Endothelial cell of umbilical vein (primary cell): ENCODE measurements at regions not wholly inside any gene's neighbourhood (a gene's known extent, or its start where the extent isn't known, plus 50 kb on each side); places are given as distances from the start of the nearest gene placed in this dataset.

Source experiments
- BruUV-seq: library from RNA; stranded (reverse); fragments of 400-500 nt; replicated peaks from 2 replicates; lab custom pipeline; 2021; lab: Mats Ljungman, UMichigan
- CTCF ChIA-PET: fragments of 300-600, 350-600 bp; sonication (Branson Sonifier 250); formaldehyde crosslinking; loops from one replicate; lab custom pipeline; 2021; ENCODE audit warnings: antibody characterized with exemption, inconsistent platforms; lab: Charles Lee
- POLR2A ChIA-PET: fragments of 300-600, 350-600 bp; sonication (Branson Sonifier 250); formaldehyde crosslinking; loops from one replicate; lab custom pipeline; 2021; ENCODE audit warnings: antibody characterized with exemption, inconsistent platforms; lab: Charles Lee
- DNase-seq: peaks from one replicate; pipeline ENCODE4 v3.0.0-alpha.2; 2011; ENCODE audit warnings: low read depth, low spot score
- FAIRE-seq: peaks from 2 replicates; lab custom pipeline; 2011; peaks lifted over from hg19 to GRCh38; lab: Jason Lieb, UNC
- H2AFZ ChIP-seq: 2 replicates; pipeline ENCODE4 v1.6.0; 2012; ENCODE audit warnings: low read depth, low read length, control low read depth, inconsistent platforms
- H3K27ac ChIP-seq: 2 replicates; pipeline ENCODE4 v1.5.1; 2011; ENCODE audit warnings: low read depth, mild to moderate bottlenecking, control low read depth, low read length, moderate library complexity; ENCODE audit not compliant: insufficient read depth
- H3K27me3 ChIP-seq, 2 experiments: 2 replicates each; pipeline versions ENCODE4 v1.6.0 to v1.6.1; 2011; ENCODE audit warnings: low read length in 2 of 2, mixed read lengths in 1 of 2; ENCODE audit not compliant: control insufficient read depth in 2 of 2, insufficient read depth in 2 of 2
- H3K36me3 ChIP-seq, 2 experiments: 2 replicates in 1 of 2; 3 replicates in 1 of 2; pipeline ENCODE4 v1.5.1; 2011; ENCODE audit warnings: low read length in 2 of 2, mild to moderate bottlenecking in 1 of 2, moderate library complexity in 1 of 2; ENCODE audit not compliant: control insufficient read depth in 2 of 2, insufficient read depth in 2 of 2; ENCODE audit errors: extremely low read depth in 1 of 2
- H3K4me1 ChIP-seq: 3 replicates; pipeline ENCODE4 v1.5.1; 2011; ENCODE audit warnings: mild to moderate bottlenecking, low read length; ENCODE audit not compliant: control insufficient read depth, insufficient read depth; ENCODE audit errors: extremely low read depth
- H3K4me2 ChIP-seq: 2 replicates; pipeline ENCODE4 v1.6.1; 2011; ENCODE audit warnings: low read length, control low read depth, mixed read lengths; ENCODE audit not compliant: insufficient read depth
- H3K4me3 ChIP-seq, 3 experiments: fragments of 200-600 bp in 1 of 3; sonication (generic), shearing (Covaris generic) in 1 of 3; replicated peaks in 1 of 3; 2 replicates each; pipeline ENCODE4 v1.5.1; 2011 to 2016; ENCODE audit warnings: control low read depth in 3 of 3, low read length in 3 of 3, mild to moderate bottlenecking in 2 of 3, inconsistent platforms in 1 of 3, low read depth in 1 of 3, moderate library complexity in 1 of 3; ENCODE audit not compliant: insufficient read depth in 1 of 3
- H3K79me2 ChIP-seq: 2 replicates; pipeline ENCODE4 v1.6.0; 2012; ENCODE audit warnings: low read length, inconsistent platforms; ENCODE audit not compliant: control insufficient read depth, insufficient read depth
- H3K9ac ChIP-seq: replicated peaks from 2 replicates; pipeline ENCODE3; 2011; ENCODE audit warnings: low read length, control low read depth; ENCODE audit not compliant: insufficient read depth; ENCODE audit errors: extremely low read depth
- H3K9me1 ChIP-seq: replicated peaks from 3 replicates; pipeline ENCODE4 v1.6.0; 2011; ENCODE audit warnings: mild to moderate bottlenecking, low read length; ENCODE audit not compliant: control insufficient read depth, insufficient read depth; ENCODE audit errors: extremely low read depth
- H3K9me3 ChIP-seq: replicated peaks from 2 replicates; pipeline ENCODE4 v1.5.1; 2012; ENCODE audit warnings: low read length, inconsistent platforms; ENCODE audit not compliant: control insufficient read depth, insufficient read depth
- H4K20me1 ChIP-seq: replicated peaks from 2 replicates; pipeline ENCODE3; 2011; ENCODE audit warnings: mild to moderate bottlenecking, low read length; ENCODE audit not compliant: control insufficient read depth, insufficient read depth; ENCODE audit errors: extremely low read depth
- CTCF ChIP-seq, 2 donors: IDR thresholded peaks; 1 replicate in 1 of 2; 2 replicates in 1 of 2; pipeline ENCODE4 v1.5.1; 2011; ENCODE audit warnings: low read length in 2 of 2, mild to moderate bottlenecking in 2 of 2, moderate library complexity in 2 of 2, control low read depth in 1 of 2, inconsistent platforms in 1 of 2, low read depth in 1 of 2; ENCODE audit not compliant: insufficient read depth in 1 of 2; ENCODE audit errors: extremely low read depth in 1 of 2
- EZH2 ChIP-seq: IDR thresholded peaks from 2 replicates; pipeline ENCODE4 v1.6.1; 2012; ENCODE audit warnings: borderline replicate concordance, low read depth, mild to moderate bottlenecking, moderate library complexity, low read length, inconsistent platforms; ENCODE audit not compliant: severe bottlenecking
- FOS ChIP-seq: IDR thresholded peaks from 2 replicates; pipeline ENCODE4 v1.6.1; 2011; ENCODE audit warnings: mild to moderate bottlenecking, low read length, moderate library complexity, borderline replicate concordance; ENCODE audit not compliant: insufficient read depth
- GATA2 ChIP-seq: IDR thresholded peaks from 2 replicates; pipeline ENCODE4 v1.7.0; 2011; ENCODE audit warnings: low read depth, mild to moderate bottlenecking, moderate library complexity, mixed read lengths, low read length; ENCODE audit not compliant: insufficient read length, insufficient read depth
- JUN ChIP-seq: IDR thresholded peaks from 2 replicates; pipeline ENCODE4 v1.6.1; 2011; ENCODE audit warnings: borderline replicate concordance, low read depth; ENCODE audit not compliant: insufficient read length, insufficient read depth
- MAX ChIP-seq: IDR thresholded peaks from 2 replicates; pipeline ENCODE4 v1.6.1; 2011; ENCODE audit not compliant: insufficient read depth, insufficient read length
- MYC ChIP-seq: IDR thresholded peaks from one replicate; pipeline ENCODE4 v1.6.1; 2011; ENCODE audit warnings: mild to moderate bottlenecking, low read depth, low read length
- POLR2A ChIP-seq: IDR thresholded peaks from 2 replicates; pipeline ENCODE4 v1.6.1; 2012; ENCODE audit warnings: low read depth, mild to moderate bottlenecking, control low read depth, low read length
- POLR2AphosphoS5 ChIP-seq: IDR thresholded peaks from 2 replicates; pipeline ENCODE4 v1.6.1; 2012; ENCODE audit warnings: low read depth, mild to moderate bottlenecking, control low read depth, low read length, moderate library complexity; ENCODE audit not compliant: insufficient read depth
- dilution Hi-C: fragments of 300-500 bp; cut with MboI; formaldehyde crosslinking; loops from one replicate; pipeline ENCODE4 v1.15.0; 2019; ENCODE audit warnings: low sequenced_read_pairs; ENCODE audit not compliant: extremely low pct_ligation_motif_present
- intact Hi-C: fragments of 100-400 bp; cut with micrococcal nuclease; formaldehyde crosslinking; loops from one replicate; pipeline ENCODE4 v1.10.0; 2022

GRCh38 chr5:57613741-57614140 lies 131.1 kb upstream of the ACTBL2 start:
- FAIRE-seq: no peak

GRCh38 chr5:57611177-57611576 lies 128.6 kb upstream of the ACTBL2 start:
- H3K9me1 ChIP-seq: no peaks in the 10 kb centered on the region
- H3K4me2 ChIP-seq: no peak overlapping the region
- no peaks in the 10 kb centered on the region for H3K9me3 ChIP-seq
- intact Hi-C loops (no loop called here), dilution Hi-C loops (no loop called here)
- no peak overlapping the region for H2AFZ ChIP-seq
- ChIA-PET CTCF (interaction anchor here (0.6 to 1.8 kb wide), 3 partner anchors 9 to 1182 kb away, joined by 5 to 6 read pairs (median 5); no protein-coding TSS in a partner anchor), POLR2A (no interaction called here)
- BruUV-seq: no TSS peak
- no peaks in the 10 kb centered on the region for H3K36me3 ChIP-seq
- H4K20me1 ChIP-seq: no peaks in the 10 kb centered on the region
- TF ChIP-seq FOS (no peak), EZH2 (no peak), GATA2 (no peak), JUN (no peak), MYC (no peak), CTCF (IDR thresholded peaks at IDR 0.05; ENCODE audit: extremely low read depth in 1 of 2, insufficient read depth in 1 of 2, low read depth in 1 of 2, low read length in 2 of 2) (no peak), MAX (no peak), POLR2A (no peak), POLR2AphosphoS5 (no peak)
- no peak for DNase-seq
- FAIRE-seq: no peak
- no peak overlapping the region for H3K9ac ChIP-seq
- no peaks in the 10 kb centered on the region for H3K4me1 ChIP-seq
- no peak overlapping the region for H3K4me3 ChIP-seq
- no peaks in the 10 kb centered on the region for H3K27me3 ChIP-seq
- H3K27ac ChIP-seq: no peak overlapping the region
- no peaks in the 10 kb centered on the region for H3K79me2 ChIP-seq

More at GRCh38 chr5:57613741-57614140, 131.1 kb upstream of the ACTBL2 start:
- H3K9ac ChIP-seq: no peak overlapping the region
- H3K79me2 ChIP-seq: no peaks in the 10 kb centered on the region
- TF ChIP-seq POLR2A (no peak), POLR2AphosphoS5 (no peak)
- no peaks in the 10 kb centered on the region for H4K20me1 ChIP-seq
- ChIA-PET POLR2A (no interaction called here), CTCF (no interaction called here)
- H3K4me1 ChIP-seq: no peaks in the 10 kb centered on the region
- DNase-seq: no peak
- no peaks in the 10 kb centered on the region for H3K36me3 ChIP-seq
- intact Hi-C loops (no loop called here), dilution Hi-C loops (no loop called here)
- no peak overlapping the region for H3K4me3 ChIP-seq
- no TSS peak for BruUV-seq
- no peaks in the 10 kb centered on the region for H3K9me1 ChIP-seq
- H3K4me2 ChIP-seq: no peak overlapping the region
- H2AFZ ChIP-seq: no peak overlapping the region
- H3K9me3 ChIP-seq: no peaks in the 10 kb centered on the region
- no peaks in the 10 kb centered on the region for H3K27me3 ChIP-seq
- H3K27ac ChIP-seq: no peak overlapping the region
